Bronchial epithelial cell (primary cell): ENCODE measurements at regions not wholly inside any gene's neighbourhood (a gene's known extent, or its start where the extent isn't known, plus 50 kb on each side); places are given as distances from the start of the nearest gene placed in this dataset.

ENCODE experiments used
- DNase-seq: peaks from one replicate; pipeline ENCODE4 v3.0.0-alpha.2; 2010; ENCODE audit warnings: low read depth
- FAIRE-seq: peaks from 2 replicates; lab custom pipeline; 2011; peaks lifted over from hg19 to GRCh38; lab: Jason Lieb, UNC
- H3K27me3 ChIP-seq: 2 replicates; pipeline ENCODE4 v1.5.1; 2011; ENCODE audit warnings: low read length; ENCODE audit not compliant: control insufficient read depth, insufficient read depth
- H3K36me3 ChIP-seq: 2 replicates; pipeline ENCODE4 v1.5.1; 2011; ENCODE audit warnings: low read length; ENCODE audit not compliant: control insufficient read depth, insufficient read depth
- H3K4me3 ChIP-seq: 2 replicates; pipeline ENCODE4 v1.5.1; 2011; ENCODE audit warnings: mild to moderate bottlenecking, low read depth, low read length, control low read depth
- CTCF ChIP-seq: IDR thresholded peaks from 2 replicates; pipeline ENCODE4 v1.5.1; 2011; ENCODE audit warnings: mild to moderate bottlenecking, moderate library complexity, low read length, control low read depth, inconsistent platforms; ENCODE audit not compliant: insufficient read depth, severe bottlenecking

DNA sequence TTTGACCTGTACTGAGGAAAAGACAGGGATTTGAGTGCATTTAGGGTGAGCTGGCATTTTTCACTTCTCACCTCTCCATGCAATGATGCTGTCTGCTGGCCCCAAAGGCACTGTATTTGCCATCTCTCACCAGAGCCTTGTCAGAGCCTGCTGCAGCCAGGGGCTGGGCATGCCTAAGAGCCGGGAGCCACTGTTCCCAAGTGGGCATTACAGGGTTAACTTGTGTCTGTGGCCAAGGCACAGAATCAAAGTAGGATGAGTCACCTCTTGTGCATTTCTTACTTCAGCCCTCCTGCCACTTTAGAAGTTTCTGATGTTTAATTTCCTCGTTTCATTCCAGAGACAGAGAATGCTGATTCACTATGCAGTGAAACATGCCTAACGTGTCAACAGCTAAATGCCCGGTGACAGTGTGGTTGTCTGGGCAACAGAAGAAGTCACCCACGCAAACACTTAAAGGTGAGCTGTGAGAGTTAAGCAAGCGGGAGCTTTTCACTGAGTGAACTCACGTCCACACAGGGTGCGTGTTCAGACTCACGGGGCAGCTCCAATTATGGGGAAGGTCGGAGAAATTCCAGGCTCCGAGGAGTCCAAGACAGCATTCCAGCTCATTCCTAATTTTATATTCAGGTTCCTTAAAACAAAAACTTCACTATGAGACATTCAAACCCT is 57.1 kb upstream of the IGFBP3 start:
- FAIRE-seq (peak; percentile 98), DNase-seq (peak; percentile 100)
- Histone ChIP-seq H3K27me3 (no peaks in the 10 kb centered on the region), H3K36me3 (no peaks in the 10 kb centered on the region), H3K4me3 (no peak overlapping the region)
- TF ChIP-seq CTCF, result no peak

DNA sequence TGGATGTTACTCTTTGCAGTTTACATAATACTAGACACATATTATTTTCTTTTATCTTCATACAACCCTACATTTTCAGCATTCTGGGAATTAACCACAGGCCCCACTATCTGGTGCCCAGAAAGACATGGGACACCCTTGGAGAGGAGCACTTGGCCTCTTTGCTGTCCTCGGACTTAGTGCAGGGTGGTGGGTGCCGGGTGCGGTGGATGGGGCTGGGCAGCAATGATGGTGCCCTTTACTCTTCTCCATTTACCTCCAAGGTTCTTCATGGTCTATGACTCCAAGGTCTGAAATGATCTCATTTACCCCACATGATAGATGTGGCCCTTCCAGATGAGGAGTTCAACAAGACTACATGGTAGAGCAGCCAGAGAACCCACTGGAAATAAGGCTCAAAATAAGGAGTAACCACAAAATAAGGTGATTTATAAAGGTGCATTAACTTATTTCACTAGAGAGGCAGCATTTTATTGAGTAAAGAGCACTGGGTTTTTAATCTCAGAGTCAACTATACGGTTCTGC is 56.2 kb upstream of the IGFBP3 start:
- no peak for FAIRE-seq
- Histone ChIP-seq H3K36me3 (no peaks in the 10 kb centered on the region), H3K4me3 (no peak overlapping the region), H3K27me3 (no peaks in the 10 kb centered on the region)
- no peak for TF ChIP-seq CTCF
- no peak for DNase-seq

DNA sequence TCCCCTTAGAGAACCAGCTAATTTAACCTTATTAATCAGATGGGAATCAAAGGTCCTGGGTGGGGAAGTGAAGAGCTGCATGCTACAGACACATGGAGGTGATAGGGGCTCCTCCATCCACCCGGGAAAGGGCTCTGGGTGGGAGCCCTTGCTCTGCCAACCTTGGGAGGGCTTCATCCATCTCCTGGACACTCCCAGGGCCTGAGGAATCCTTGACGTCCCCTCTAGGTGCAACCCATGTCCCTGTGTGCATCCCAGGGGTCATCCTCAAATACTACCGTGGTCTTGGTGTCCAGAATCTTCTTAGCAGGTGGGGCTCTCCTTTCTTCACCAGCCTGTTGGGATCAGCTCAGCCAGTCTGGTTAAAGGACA is 55.4 kb upstream of the IGFBP3 start:
- H3K27me3 ChIP-seq, result no peaks in the 10 kb centered on the region
- H3K4me3 ChIP-seq, result no peak overlapping the region
- DNase-seq (no peak), FAIRE-seq (no peak)
- no peaks in the 10 kb centered on the region for H3K36me3 ChIP-seq
- no peak for TF ChIP-seq CTCF

- FAIRE-seq, result peak; percentile 66
- DNase-seq, result no peak
- no peak for TF ChIP-seq CTCF
Measured at GRCh38 chr7:45975847-45976484, 54.9 kb upstream of the IGFBP3 start.

DNA sequence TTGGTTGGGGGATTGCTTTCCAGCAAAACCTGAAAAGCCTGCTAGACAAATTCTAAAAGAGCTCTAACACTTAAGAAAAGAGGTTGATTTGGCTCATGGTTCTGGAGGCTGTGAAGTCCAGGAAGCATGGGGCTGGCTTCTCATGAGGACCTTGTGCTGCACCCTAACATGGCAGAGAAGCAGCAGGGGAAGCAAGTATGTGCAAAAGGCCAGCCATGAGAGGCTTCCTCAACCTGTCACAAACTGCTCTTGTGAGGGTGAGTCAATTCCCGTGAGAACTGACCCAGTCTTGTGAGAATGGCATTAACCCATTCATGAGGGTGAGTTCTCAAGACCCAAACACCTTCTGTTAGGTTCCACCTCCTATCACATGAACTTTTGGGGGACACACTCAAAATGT is 54.3 kb upstream of the IGFBP3 start:
- Histone ChIP-seq H3K36me3 (no peaks in the 10 kb centered on the region), H3K4me3 (no peak overlapping the region), H3K27me3 (no peaks in the 10 kb centered on the region)
- no peak for TF ChIP-seq CTCF
- FAIRE-seq (peak; percentile 66), DNase-seq (no peak)

More at GRCh38 chr7:45975847-45976484, 54.9 kb upstream of the IGFBP3 start:
- Histone ChIP-seq H3K27me3 (no peaks in the 10 kb centered on the region), H3K36me3 (no peaks in the 10 kb centered on the region), H3K4me3 (no peak overlapping the region)
